ENCODE measurements at regions not wholly inside any gene's neighbourhood (a gene's known extent, or its start where the extent isn't known, plus 50 kb on each side); places are given as distances from the start of the nearest gene placed in this dataset.

GRCh38 chr2:236430584-236430983 lies 139.0 kb upstream of the ACKR3 start:
- TF ChIP-seq CEBPB (IDR thresholded peaks at IDR 0.05), result no peak
- TF ChIP-seq JUNB (IDR thresholded peaks at IDR 0.05), result no peak
- no peak for TF ChIP-seq CTCF (IDR thresholded peaks at IDR 0.05)
- no peak for TF ChIP-seq REST (IDR thresholded peaks at IDR 0.05)
- TF ChIP-seq POLR2A (IDR thresholded peaks at IDR 0.05; ENCODE audit: low read length), result no peak
- no peak for TF ChIP-seq MYC (IDR thresholded peaks at IDR 0.05; ENCODE audit: borderline replicate concordance, low read length)
- no peak for TF ChIP-seq SREBF2 (IDR thresholded peaks at IDR 0.05)
- no peak for TF ChIP-seq KDM5A (IDR thresholded peaks at IDR 0.05)
